PC-3 (cell line): ENCODE measurements at regions not wholly inside any gene's neighbourhood (a gene's known extent, or its start where the extent isn't known, plus 50 kb on each side); places are given as distances from the start of the nearest gene placed in this dataset.

Source experiments
- EZH2 ChIP-seq: fragments of 300-600 bp; sonication (generic); IDR thresholded peaks from one replicate; pipeline ENCODE4 v1.6.1; 2017; ENCODE audit warnings: antibody characterized with exemption, mild to moderate bottlenecking, low read length; ENCODE audit not compliant: unreplicated experiment
- TF ChIP-seq, protein P1 (sequence below): fragments of 300-600 bp; sonication (generic); conservative IDR thresholded peaks from 2 replicates; pipeline ENCODE4 v1.5.1; 2017; ENCODE audit warnings: antibody characterized with exemption, low read depth, mild to moderate bottlenecking, low read length

DNA sequence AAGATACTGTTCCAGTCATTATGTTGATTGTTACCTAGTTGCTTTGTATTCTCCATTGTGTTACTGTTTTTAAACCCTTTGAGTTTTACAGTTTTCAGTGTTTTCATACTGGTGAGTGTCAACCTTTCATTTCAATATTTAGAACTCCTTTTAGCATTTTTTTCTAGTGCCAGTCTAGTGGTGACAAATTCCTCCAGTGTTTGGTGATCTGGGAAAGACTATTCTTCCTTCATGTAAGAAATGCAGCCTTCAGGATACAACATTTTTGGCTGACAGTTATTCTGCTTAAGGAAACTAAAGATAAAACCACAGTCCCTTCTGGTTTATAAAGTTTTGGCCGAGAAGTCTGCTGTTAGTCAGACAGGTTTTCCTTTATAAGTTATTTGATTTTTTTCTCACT lies 143.8 kb downstream of the ETAA1 start:
- TF ChIP-seq, protein P1, sequence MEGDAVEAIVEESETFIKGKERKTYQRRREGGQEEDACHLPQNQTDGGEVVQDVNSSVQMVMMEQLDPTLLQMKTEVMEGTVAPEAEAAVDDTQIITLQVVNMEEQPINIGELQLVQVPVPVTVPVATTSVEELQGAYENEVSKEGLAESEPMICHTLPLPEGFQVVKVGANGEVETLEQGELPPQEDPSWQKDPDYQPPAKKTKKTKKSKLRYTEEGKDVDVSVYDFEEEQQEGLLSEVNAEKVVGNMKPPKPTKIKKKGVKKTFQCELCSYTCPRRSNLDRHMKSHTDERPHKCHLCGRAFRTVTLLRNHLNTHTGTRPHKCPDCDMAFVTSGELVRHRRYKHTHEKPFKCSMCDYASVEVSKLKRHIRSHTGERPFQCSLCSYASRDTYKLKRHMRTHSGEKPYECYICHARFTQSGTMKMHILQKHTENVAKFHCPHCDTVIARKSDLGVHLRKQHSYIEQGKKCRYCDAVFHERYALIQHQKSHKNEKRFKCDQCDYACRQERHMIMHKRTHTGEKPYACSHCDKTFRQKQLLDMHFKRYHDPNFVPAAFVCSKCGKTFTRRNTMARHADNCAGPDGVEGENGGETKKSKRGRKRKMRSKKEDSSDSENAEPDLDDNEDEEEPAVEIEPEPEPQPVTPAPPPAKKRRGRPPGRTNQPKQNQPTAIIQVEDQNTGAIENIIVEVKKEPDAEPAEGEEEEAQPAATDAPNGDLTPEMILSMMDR: no peak
- no peak for TF ChIP-seq EZH2
